ENCODE measurements at regions not wholly inside any gene's neighbourhood (a gene's known extent, or its start where the extent isn't known, plus 50 kb on each side); places are given as distances from the start of the nearest gene placed in this dataset.
"Not testable (repeated sequence)": the region's sequence is repeated elsewhere in the genome, so short reads cannot be mapped to it uniquely, and the experiment has no call there.

- no peaks in the 10 kb centered on the region for H3K36me3 Mint-ChIP-seq
- peaks cover 4% of the 10 kb centered on the region for H3K9me3 Mint-ChIP-seq
- H3K4me1 Mint-ChIP-seq (ENCODE audit: unreplicated experiment): no peaks in the 10 kb centered on the region
- no peaks in the 10 kb centered on the region for H3K27me3 Mint-ChIP-seq
- TF ChIP-seq, protein P1, sequence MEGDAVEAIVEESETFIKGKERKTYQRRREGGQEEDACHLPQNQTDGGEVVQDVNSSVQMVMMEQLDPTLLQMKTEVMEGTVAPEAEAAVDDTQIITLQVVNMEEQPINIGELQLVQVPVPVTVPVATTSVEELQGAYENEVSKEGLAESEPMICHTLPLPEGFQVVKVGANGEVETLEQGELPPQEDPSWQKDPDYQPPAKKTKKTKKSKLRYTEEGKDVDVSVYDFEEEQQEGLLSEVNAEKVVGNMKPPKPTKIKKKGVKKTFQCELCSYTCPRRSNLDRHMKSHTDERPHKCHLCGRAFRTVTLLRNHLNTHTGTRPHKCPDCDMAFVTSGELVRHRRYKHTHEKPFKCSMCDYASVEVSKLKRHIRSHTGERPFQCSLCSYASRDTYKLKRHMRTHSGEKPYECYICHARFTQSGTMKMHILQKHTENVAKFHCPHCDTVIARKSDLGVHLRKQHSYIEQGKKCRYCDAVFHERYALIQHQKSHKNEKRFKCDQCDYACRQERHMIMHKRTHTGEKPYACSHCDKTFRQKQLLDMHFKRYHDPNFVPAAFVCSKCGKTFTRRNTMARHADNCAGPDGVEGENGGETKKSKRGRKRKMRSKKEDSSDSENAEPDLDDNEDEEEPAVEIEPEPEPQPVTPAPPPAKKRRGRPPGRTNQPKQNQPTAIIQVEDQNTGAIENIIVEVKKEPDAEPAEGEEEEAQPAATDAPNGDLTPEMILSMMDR (conservative IDR thresholded peaks at IDR 0.05): no peak
- H3K4me3 Mint-ChIP-seq: no peak overlapping the region
- DNase-seq (ENCODE audit: extremely low spot score, unreplicated experiment): no peak
- H3K27ac Mint-ChIP-seq: no peak overlapping the region
These were observed 229.1 kb downstream of the YTHDC2 start for GRCh38 chr5:113742639-113743038.

- TF ChIP-seq, protein P1 (conservative IDR thresholded peaks at IDR 0.05): no peak
- H3K27me3 Mint-ChIP-seq: no peaks in the 10 kb centered on the region
- peaks cover 11% of the 10 kb centered on the region for H3K9me3 Mint-ChIP-seq
- H3K4me1 Mint-ChIP-seq (ENCODE audit: unreplicated experiment): peaks cover 5% of the 10 kb centered on the region
- DNase-seq (ENCODE audit: extremely low spot score, unreplicated experiment): no peak
- H3K27ac Mint-ChIP-seq: peak overlapping the region; percentile 83
- H3K4me3 Mint-ChIP-seq: no peak overlapping the region
- peaks cover 5% of the 10 kb centered on the region for H3K36me3 Mint-ChIP-seq
These were observed 234.9 kb downstream of the YTHDC2 start for GRCh38 chr5:113748403-113748802.

GRCh38 chr5:113749334-113749733, 235.8 kb downstream of the YTHDC2 start:
- no peak for DNase-seq (ENCODE audit: extremely low spot score, unreplicated experiment)
- Mint-ChIP-seq H3K36me3 (peaks cover 5% of the 10 kb centered on the region), H3K4me1 (ENCODE audit: unreplicated experiment) (peaks cover 5% of the 10 kb centered on the region), H3K4me3 (peak overlapping the region; percentile 42), H3K9me3 (peaks cover 11% of the 10 kb centered on the region), H3K27me3 (no peaks in the 10 kb centered on the region), H3K27ac (peak overlapping the region; percentile 88)
- TF ChIP-seq, protein P1 (conservative IDR thresholded peaks at IDR 0.05): no peak

- H3K27me3 Mint-ChIP-seq; H3K9me3 Mint-ChIP-seq; DNase-seq (ENCODE audit: extremely low spot score, unreplicated experiment); H3K36me3 Mint-ChIP-seq; H3K4me3 Mint-ChIP-seq; H3K27ac Mint-ChIP-seq: not testable (repeated sequence)
- H3K4me1 Mint-ChIP-seq (ENCODE audit: unreplicated experiment): peaks cover 10% of the 10 kb centered on the region
These were observed 239.7 kb downstream of the YTHDC2 start for GRCh38 chr5:113753182-113753581.

DNA sequence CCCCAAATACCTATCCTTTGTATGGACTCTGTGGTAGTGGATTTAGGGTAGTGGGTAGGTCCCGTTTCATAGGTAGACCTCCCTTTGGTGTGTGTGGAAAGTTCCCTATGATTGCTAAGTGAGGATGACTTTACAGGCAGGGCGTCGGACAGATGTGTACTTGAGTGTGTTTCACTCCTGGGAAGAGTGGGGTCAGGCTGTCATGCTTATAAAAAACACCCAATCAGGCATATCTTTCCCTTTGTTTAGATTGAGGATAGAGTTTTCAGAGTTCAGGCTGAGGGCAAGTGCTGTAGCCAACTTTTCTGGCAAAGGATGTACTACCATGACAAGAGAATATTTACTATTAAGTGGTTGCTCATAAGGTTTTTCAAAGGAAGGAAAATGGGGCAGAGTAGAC, 242.0 kb downstream of the YTHDC2 start:
- Mint-ChIP-seq H3K4me3 (no peak overlapping the region), H3K4me1 (ENCODE audit: unreplicated experiment) (peaks cover 13% of the 10 kb centered on the region), H3K36me3 (no peaks in the 10 kb centered on the region), H3K27ac (no peak overlapping the region), H3K27me3 (no peaks in the 10 kb centered on the region), H3K9me3 (no peaks in the 10 kb centered on the region)
- DNase-seq (ENCODE audit: extremely low spot score, unreplicated experiment): no peak
- TF ChIP-seq, protein P1 (conservative IDR thresholded peaks at IDR 0.05): no peak

DNA sequence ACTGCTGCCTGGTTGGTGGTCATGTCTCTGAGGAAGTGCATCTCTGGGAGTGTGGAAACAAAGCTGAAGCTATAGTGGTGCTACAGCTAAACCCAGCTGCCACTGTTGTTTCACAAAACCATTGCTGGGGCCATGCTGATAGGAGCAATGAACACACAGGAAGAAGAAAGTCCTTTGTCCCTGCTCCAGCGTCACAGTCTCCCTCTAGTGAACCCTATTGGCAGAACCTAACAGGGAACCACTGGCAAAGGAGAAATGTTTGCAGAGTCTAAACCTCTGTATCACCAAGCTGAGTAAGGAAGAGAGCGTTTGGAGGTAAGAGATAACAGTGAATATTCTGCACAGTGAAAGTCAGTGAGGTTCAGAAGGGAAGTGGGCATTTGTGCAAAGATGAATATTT, 244.0 kb downstream of the YTHDC2 start:
- Mint-ChIP-seq H3K4me1 (ENCODE audit: unreplicated experiment) (peaks cover 9% of the 10 kb centered on the region), H3K27ac (no peak overlapping the region), H3K36me3 (no peaks in the 10 kb centered on the region), H3K4me3 (no peak overlapping the region), H3K27me3 (no peaks in the 10 kb centered on the region), H3K9me3 (no peaks in the 10 kb centered on the region)
- TF ChIP-seq, protein P1 (conservative IDR thresholded peaks at IDR 0.05): no peak
- DNase-seq (ENCODE audit: extremely low spot score, unreplicated experiment): no peak
